ENCODE measurements at regions not wholly inside any gene's neighbourhood (a gene's known extent, or its start where the extent isn't known, plus 50 kb on each side); places are given as distances from the start of the nearest gene placed in this dataset.
"Not testable (repeated sequence)": the region's sequence is repeated elsewhere in the genome, so short reads cannot be mapped to it uniquely, and the experiment has no call there.

- not testable (repeated sequence) for TF ChIP-seq POLR2A (IDR thresholded peaks at IDR 0.05; ENCODE audit: low read depth, low read length); ELK1 (IDR thresholded peaks at IDR 0.05; ENCODE audit: borderline replicate concordance, low read depth, low read length); MAZ (IDR thresholded peaks at IDR 0.05; ENCODE audit: borderline replicate concordance, low read depth, low read length); BHLHE40 (IDR thresholded peaks at IDR 0.05; ENCODE audit: low read depth, low read length); MXI1 (IDR thresholded peaks at IDR 0.05; ENCODE audit: borderline replicate concordance, low read depth, low read length); CHD1 (IDR thresholded peaks at IDR 0.05; ENCODE audit: low read depth, low read length); RAD21 (IDR thresholded peaks at IDR 0.05; ENCODE audit: low read length); MAFK (IDR thresholded peaks at IDR 0.05; ENCODE audit: low read depth, low read length); RFX5 (IDR thresholded peaks at IDR 0.05; ENCODE audit: low read depth, low read length); SMC3 (IDR thresholded peaks at IDR 0.05; ENCODE audit: low read depth, low read length); CEBPB (IDR thresholded peaks at IDR 0.05; ENCODE audit: low read depth, low read length)
- TF ChIP-seq, protein P1, sequence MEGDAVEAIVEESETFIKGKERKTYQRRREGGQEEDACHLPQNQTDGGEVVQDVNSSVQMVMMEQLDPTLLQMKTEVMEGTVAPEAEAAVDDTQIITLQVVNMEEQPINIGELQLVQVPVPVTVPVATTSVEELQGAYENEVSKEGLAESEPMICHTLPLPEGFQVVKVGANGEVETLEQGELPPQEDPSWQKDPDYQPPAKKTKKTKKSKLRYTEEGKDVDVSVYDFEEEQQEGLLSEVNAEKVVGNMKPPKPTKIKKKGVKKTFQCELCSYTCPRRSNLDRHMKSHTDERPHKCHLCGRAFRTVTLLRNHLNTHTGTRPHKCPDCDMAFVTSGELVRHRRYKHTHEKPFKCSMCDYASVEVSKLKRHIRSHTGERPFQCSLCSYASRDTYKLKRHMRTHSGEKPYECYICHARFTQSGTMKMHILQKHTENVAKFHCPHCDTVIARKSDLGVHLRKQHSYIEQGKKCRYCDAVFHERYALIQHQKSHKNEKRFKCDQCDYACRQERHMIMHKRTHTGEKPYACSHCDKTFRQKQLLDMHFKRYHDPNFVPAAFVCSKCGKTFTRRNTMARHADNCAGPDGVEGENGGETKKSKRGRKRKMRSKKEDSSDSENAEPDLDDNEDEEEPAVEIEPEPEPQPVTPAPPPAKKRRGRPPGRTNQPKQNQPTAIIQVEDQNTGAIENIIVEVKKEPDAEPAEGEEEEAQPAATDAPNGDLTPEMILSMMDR (conservative IDR thresholded peaks at IDR 0.05; ENCODE audit: low read depth, low read length), result not testable (repeated sequence)
Observed at GRCh38 chr2:89876445-89876844, 1185.0 kb downstream of the RPIA start.
